Fibroblast of peridontal ligament (primary cell): ENCODE measurements at regions not wholly inside any gene's neighbourhood (a gene's known extent, or its start where the extent isn't known, plus 50 kb on each side); places are given as distances from the start of the nearest gene placed in this dataset.
A peak's percentile ranks its signal among the peaks of the same experiment; 100 is the strongest.

ENCODE experiments used
- DNase-seq: peaks from one replicate; pipeline ENCODE4 v3.0.0-alpha.2; 2010; ENCODE audit errors: extremely low read depth

DNA sequence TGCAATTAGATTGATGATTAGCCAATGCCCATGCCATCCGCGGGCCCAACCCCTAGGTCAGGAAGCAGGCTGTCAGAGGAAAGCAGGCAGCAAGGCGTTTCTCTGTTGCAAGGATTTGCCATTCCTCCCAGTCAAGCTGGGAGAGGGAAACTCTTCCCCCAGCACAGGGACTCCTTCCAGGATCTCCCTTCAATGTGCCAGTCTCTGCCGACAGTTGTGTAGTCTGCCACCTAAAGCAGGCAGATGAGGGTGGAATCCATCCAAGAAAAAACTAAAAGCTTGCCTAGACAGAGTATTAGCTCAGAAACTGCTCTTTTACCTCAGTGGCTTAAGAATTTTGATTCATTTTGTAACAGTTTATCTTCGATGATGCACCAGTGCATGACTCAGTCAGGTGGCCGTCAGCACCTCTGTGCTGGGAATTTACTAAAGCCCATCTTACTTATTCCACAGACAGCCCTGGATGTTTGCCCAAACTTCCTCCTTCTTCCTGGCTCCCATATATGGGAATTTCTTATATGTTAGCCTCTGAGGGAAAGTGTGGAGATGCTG lies 501.5 kb upstream of the THBS1 start:
- DNase-seq = no peak

DNA sequence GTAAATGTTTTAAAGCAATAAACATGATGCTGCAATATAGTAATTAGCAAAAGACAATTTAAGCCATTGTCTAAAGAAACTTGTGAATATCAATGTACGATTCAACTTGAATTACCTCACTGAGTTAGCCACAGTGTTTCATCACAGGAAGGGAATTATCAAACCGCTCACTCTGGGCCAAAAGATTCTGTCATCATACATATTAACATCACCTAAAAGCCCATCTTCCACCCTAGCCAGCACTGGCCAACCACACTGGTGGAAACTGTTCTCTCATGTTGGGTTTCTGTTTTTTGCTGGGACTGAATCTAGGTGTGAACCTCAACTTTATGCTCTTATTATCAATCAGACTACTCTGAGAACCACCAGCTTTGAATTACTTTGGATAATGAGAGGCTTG lies 497.7 kb upstream of the THBS1 start:
- peak; percentile 40 for DNase-seq

DNA sequence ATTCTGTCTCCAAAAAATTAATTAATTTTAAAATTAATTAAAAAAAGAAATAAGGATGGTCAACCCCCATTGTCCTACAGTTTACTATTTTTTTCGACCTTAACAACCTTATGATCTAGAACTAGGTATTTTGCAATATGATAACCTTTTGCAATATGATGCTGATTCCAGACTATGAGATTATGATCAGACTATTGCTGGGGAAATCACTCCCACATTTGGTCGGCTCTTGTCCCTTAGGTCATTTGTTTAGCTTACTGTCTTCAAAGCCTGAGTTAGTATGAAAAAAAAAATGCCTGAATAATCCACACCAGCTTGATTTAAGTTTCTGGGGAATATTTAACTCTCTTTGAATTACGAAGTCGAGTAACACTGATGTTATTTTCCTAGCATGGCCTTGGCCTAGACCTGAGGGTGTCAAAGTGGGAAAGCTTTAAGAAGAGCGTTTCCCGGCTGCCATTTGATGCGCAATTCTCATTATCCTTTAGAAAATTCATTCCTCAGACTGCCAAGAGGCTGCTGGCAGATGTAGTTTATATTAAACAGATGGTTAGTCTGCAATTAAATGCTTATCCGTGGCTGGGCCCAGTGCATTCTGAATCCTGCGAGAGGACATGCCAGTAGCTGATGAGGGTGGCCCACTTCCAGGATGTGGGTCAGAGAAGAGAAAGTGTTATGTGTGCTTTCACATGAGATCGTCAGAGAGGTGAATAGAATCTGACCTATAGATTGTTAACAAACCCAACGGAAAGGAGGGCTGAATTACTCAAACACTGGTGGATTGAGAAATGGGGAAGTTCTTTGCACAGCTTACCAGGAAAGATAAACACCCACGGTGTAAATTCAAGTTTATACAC lies 496.0 kb upstream of the THBS1 start:
- DNase-seq = peak; percentile 85

- no peak for DNase-seq
These were observed 494.2 kb upstream of the THBS1 start for GRCh38 chr15:39086641-39087040.

DNA sequence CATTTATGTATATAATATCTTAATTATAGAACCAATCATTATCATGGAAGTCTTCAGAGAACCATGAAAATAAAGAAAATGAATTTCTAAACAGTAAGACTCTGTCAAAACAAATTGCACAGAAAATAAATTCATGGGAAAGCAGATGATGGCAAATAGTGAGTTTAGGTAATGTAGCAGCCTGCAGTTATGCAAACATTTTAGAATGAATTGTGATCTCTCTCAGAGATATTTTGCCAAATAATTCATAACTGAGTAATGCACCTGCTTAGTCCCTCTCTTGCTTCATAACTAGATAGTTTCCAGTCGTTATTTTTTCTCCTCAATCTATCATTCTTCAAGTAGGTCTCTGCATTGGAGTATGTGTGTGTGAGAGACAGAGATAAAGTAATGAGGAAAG lies 492.7 kb upstream of the THBS1 start:
- DNase-seq = no peak

- no peak for DNase-seq
These were observed 488.5 kb upstream of the THBS1 start for GRCh38 chr15:39092354-39092753.

- DNase-seq = no peak
These were observed 488.1 kb upstream of the THBS1 start for GRCh38 chr15:39092761-39093160.

- no peak for DNase-seq
These were observed 486.8 kb upstream of the THBS1 start for GRCh38 chr15:39094116-39094515.

GRCh38 chr15:39095218-39095879 lies 485.5 kb upstream of the THBS1 start:
- DNase-seq = no peak

- no peak for DNase-seq
These were observed 484.2 kb upstream of the THBS1 start for GRCh38 chr15:39096608-39097205.

GRCh38 chr15:39099524-39099923 lies 481.4 kb upstream of the THBS1 start:
- no peak for DNase-seq

- no peak for DNase-seq
These were observed 480.7 kb upstream of the THBS1 start for GRCh38 chr15:39100106-39100660.

DNA sequence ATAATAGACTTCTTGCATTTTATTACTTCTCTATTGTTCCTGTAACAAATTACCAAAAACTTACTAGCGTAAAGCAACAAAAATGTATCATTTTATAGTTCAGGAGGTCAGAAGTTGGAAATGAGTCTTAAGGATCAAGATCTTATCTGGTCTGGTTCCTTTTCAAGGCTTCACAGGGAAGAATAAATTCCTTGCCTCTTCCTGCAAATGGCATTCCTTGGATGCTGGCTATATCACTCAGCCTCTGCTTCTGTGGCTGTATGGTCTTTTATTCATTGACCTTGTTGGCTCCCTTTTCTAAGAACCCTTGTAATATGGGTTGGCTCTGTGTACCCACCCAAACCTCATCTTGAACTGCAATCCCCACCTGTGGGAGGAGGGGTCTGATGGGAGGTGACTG lies 478.4 kb upstream of the THBS1 start:
- no peak for DNase-seq

- DNase-seq = peak; percentile 33
These were observed 473.9 kb upstream of the THBS1 start for GRCh38 chr15:39106950-39107349.

GRCh38 chr15:39108021-39108420 lies 472.9 kb upstream of the THBS1 start:
- peak; percentile 49 for DNase-seq

DNA sequence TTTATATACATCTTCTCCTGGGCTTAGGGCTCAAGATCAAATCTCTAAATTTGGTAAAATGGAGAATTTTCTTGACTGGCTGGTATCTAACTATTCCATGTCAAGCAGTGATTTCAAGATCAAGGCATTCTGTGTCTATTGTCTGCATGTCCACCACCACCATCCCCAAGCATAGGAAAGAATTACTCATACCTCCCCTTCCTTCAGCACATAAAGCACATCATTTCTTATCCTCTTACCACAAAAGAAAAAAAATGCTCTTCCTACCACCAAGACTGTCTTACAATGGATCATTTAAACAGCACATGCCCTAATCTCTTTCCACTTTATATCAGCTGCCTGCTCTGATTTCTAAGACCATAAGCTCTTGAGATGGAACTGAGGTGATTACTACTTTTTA lies 470.5 kb upstream of the THBS1 start:
- peak; percentile 52 for DNase-seq

GRCh38 chr15:39110746-39111145 lies 470.1 kb upstream of the THBS1 start:
- DNase-seq = no peak

DNA sequence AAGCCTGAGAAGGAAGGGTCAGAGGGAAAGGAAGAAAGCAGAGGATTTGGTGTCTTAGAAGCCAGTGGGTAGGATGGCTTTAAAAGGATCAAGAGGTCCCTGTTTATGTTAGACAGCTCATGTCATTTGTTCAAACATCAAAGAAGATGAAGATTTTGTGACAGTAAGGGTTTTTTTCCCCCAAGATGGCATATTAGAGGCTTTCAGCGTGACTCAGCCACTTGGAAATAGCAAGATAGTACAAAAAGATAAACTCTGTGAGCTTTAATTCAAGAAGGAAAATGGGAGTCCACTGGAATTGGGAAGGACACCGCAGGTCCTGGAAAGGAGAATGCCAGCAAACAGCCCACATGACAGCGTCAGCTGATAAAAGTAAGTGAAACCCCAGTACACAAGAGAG lies 467.1 kb upstream of the THBS1 start:
- DNase-seq = no peak

- DNase-seq = no peak
These were observed 466.0 kb upstream of the THBS1 start for GRCh38 chr15:39114690-39115378.

- DNase-seq = peak; percentile 37
These were observed 465.4 kb upstream of the THBS1 start for GRCh38 chr15:39115379-39116057.

DNA sequence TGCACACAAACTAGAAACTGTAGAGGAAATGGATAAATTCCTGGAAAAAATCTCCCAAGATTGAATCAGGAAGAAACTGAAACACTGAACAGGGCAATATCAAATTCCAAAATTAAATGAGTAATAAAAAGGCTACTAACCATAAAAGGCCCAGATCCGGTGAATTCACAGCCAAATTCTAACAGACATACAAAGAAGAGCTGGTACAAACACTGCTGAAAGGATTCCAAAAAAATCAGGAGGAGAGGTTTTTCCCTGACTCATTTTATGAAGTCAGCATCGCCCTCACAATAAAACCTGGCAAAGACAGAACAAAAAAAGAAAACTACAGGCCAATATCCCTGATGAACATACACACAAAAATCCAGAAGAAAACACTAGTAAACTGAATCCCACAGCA lies 462.4 kb upstream of the THBS1 start:
- peak; percentile 91 for DNase-seq
